SK-N-SH (cell line): ENCODE measurements at regions not wholly inside any gene's neighbourhood (a gene's known extent, or its start where the extent isn't known, plus 50 kb on each side); places are given as distances from the start of the nearest gene placed in this dataset.

Source experiments
- CTCF ChIP-seq: fragments of 200-600 bp; sonication (generic); IDR thresholded peaks from 2 replicates; pipeline ENCODE4 v1.6.1; 2017; ENCODE audit warnings: antibody characterized with exemption, mild to moderate bottlenecking, moderate library complexity
- EP300 ChIP-seq, 2 experiments: IDR thresholded peaks; 2 replicates each; pipeline versions ENCODE4 v1.4.0 to v1.6.1; 2012; ENCODE audit warnings: borderline replicate concordance in 1 of 2, low read depth in 1 of 2, low read length in 1 of 2
- EZH2phosphoT487 ChIP-seq: fragments of 200-600 bp; sonication (generic); IDR thresholded peaks from 2 replicates; pipeline ENCODE4 v1.6.1; 2017; ENCODE audit warnings: low read depth, mixed run types, mild to moderate bottlenecking, antibody characterized with exemption, moderate library complexity, borderline replicate concordance
- JUND ChIP-seq: IDR thresholded peaks from 2 replicates; pipeline ENCODE4 v1.4.0; 2012
- PBX3 ChIP-seq: IDR thresholded peaks from 2 replicates; pipeline ENCODE4; 2012
- SMC3 ChIP-seq: IDR thresholded peaks from 2 replicates; pipeline ENCODE4 v1.6.1; 2012; ENCODE audit warnings: low read depth, low read length, improper control_type of control experiment
- YY1 ChIP-seq: IDR thresholded peaks from 2 replicates; pipeline ENCODE4 v1.4.0; 2012; ENCODE audit warnings: low read depth, mild to moderate bottlenecking

- TF ChIP-seq CTCF: no peak
- peak; percentile 83 for TF ChIP-seq YY1
- peak; percentile 75 for TF ChIP-seq JUND
- no peak for TF ChIP-seq SMC3
- TF ChIP-seq PBX3: 0 out of 2 replicates have a peak, but pooled peaks have one; percentile 4
- peak in 1 of 2 experiments; percentile 47; a peak in 1 of 4 replicates for TF ChIP-seq EP300 (IDR thresholded peaks at IDR 0.05; ENCODE audit: borderline replicate concordance in 1 of 2, low read depth in 1 of 2, low read length in 1 of 2)
- no peak for TF ChIP-seq EZH2phosphoT487
Measured at GRCh38 chr16:81181013-81181720, 57.3 kb upstream of the BCO1 start.
